NCI-H748 (cell line): ENCODE measurements at regions not wholly inside any gene's neighbourhood (a gene's known extent, or its start where the extent isn't known, plus 50 kb on each side); places are given as distances from the start of the nearest gene placed in this dataset.

Experiments
- DNase-seq: peaks from one replicate; lab custom pipeline; 2025; ENCODE audit not compliant: unreplicated experiment; lab: John Stamatoyannopoulos, UW

- no peak for DNase-seq
Observed at GRCh38 chr19:28520998-28521568, 691.9 kb downstream of the UQCRFS1 start.

- DNase-seq, result peak; percentile 31
Observed at GRCh38 chr19:28519952-28520861, 692.7 kb downstream of the UQCRFS1 start.

DNA sequence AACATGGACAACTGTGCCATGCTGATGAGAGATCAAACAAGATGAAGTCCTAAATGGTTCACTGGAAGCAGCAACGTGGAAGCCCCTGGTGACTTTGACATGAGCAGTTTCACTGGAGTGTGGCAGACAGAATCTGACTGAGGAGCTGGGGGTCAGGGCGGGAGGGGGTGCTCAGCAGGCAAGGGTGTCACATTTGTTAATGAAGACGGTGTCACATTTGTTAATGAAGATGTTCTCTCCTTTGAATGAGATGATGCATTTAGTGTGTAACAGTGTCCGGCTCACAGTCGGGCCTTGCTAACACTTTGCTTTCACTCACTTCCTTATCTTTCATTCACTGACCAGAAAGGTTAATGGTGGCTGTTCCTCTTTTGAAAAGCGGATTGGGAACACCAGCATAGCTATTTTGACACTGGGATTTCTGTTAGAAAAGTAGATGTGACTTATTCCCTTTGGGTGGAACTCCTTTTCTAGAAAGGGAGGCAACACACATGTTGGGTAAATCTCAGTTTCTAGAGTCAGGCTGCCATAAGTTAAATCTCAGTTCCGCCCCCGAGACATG, 693.7 kb downstream of the UQCRFS1 start:
- no peak for DNase-seq

GRCh38 chr19:28516415-28516872, 696.5 kb downstream of the UQCRFS1 start:
- no peak for DNase-seq

- no peak for DNase-seq
Observed at GRCh38 chr19:28514166-28514565, 698.8 kb downstream of the UQCRFS1 start.

DNA sequence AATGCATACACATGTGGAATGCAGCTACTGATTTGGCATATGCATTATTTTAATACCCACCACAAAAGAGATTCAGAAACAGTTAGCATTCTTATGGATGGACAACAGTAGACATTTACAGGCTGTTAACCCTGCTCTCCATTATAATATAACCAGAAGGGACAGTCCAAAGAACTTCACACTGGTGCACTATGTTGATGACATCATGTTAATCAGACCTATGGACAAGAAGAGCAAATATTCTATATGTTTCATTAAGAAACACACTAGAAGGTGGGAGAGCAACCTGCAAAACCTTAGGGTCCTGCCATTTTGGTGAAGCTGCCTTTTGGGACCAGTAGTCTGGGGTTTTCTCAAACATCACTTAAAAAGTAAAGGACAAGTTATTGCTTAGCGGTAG, 701.3 kb downstream of the UQCRFS1 start:
- no peak for DNase-seq

- DNase-seq, result no peak
Observed at GRCh38 chr19:28509079-28509895, 703.7 kb downstream of the UQCRFS1 start.

- DNase-seq, result no peak
Observed at GRCh38 chr19:28508666-28509065, 704.3 kb downstream of the UQCRFS1 start.

GRCh38 chr19:28505933-28506332, 707.0 kb downstream of the UQCRFS1 start:
- no peak for DNase-seq

DNA sequence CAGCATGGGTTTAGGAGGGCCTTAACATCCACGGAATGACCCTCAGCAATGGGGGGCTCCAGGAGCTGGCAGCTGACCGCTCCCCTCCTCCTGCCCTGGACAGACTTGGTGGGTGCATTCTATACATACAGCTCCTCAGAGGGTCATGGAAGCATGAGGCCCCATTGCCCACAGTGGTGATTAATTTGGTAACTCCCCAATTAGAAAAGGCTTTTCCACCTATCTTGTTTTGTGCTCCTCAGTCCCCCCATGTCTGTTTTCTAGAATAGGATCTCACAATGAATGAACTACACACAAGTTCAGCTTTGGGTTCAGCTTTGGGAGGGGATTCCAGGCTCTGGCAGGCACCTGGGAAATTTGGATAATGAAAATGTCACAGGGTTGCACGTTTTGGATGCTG, 707.8 kb downstream of the UQCRFS1 start:
- no peak for DNase-seq

DNA sequence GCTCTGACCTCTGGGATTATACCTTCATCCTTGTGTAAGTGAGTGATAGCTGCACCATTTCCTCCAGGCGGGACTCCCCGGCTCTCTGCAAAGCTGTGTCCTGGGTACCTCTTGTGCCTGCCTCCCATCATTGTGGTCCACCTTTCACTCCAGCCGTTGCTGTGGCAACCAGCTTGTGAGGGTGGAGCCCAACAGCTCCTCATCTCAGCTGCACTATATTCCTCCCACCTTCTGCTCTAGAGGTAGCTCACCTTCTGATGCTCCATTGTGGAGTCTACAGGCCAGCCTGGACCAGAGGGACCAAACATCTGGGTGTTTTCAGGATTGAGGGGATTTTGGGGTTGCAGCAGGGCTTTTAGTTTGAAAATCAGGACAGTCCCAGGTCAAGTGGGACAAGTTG, 708.2 kb downstream of the UQCRFS1 start:
- peak; percentile 9 for DNase-seq

GRCh38 chr19:28504139-28504538, 708.8 kb downstream of the UQCRFS1 start:
- no peak for DNase-seq

DNA sequence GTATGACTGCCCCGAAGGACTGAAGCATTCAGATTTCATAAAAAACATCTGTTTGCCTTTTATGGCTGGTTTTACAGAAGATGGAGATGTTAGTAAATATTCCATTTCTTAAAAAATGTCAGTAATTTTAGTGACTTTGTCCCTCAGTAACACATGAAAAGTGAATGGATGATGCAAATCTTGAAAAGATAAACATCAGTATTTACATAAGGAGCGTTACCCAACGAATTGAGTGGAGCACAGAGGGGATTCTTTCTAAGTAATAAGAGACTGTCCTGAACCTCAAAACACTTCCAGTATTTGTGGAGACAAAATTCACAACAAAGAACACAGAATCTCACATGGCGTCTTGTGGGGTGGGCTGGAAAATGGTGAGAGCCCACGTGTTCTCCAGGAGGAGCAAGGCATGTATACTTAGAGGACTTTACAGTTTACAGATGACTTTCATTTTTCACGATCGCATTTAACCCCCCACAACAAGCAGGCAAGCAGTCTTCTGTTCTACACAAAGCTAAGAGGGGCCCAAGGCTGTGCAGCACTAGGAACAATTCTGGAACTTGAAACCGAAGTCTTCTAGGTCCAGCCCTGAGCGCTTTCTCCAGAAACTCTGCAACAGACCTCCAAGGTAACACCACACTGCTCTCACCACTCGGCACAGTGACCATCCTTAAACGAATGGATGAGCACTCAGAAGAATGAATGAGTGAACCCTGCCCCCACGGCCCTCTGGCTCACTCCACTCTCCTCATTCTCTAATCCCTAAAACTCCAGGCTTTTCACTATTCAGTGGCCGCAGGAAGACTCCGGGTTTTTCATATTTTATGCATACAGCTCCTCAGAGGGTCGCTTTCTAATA, 709.8 kb downstream of the UQCRFS1 start:
- DNase-seq, result no peak

DNA sequence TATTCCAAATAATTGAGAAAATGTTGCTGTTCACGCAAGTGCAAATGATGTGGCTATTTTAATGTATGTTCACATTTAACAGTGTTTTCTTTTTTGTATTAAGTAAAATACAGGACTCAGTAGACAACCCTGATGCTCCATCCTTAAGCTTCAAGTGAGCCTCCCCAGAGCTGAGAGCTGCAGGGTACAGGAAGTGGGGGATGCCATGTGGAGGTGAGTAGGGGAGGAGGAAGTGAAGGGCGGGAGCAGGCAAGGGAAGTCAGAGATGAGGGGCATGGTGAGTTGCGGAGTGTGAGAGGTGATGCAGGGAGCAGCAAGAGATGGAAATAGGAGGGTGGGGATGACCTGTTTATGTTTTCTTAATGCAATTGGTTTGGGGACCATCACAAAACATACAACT, 711.0 kb downstream of the UQCRFS1 start:
- DNase-seq, result no peak

DNA sequence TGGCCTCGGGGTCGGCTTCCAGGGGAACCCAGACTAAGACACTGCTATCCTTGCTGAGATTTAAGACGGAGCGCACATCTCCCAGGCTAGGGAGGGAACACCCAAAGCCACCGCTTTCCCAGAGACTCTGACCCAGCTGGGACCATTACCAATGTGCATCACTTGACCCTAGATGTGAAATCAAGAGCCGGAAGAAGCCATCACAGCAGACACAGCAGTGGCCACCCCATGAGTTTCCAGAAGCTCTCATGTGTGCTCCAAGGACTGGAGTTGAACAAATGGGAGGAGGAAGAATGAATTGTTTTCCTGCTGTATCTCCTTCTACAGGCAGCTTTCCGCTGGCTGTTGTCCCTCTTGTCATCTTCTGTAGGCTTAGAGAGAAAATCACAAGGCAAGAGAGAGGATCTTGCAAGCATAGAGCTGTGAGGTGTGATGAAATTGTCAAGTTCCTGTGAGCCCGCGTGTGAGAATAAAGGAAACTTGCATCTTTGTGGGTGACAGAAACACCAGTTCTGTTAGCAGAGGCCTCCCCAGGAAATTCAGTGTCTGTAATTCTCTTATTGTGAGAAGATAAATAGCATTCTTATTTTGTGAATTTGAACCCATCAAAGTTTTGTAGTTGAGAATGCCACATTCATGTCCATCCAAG, 711.8 kb downstream of the UQCRFS1 start:
- no peak for DNase-seq

DNA sequence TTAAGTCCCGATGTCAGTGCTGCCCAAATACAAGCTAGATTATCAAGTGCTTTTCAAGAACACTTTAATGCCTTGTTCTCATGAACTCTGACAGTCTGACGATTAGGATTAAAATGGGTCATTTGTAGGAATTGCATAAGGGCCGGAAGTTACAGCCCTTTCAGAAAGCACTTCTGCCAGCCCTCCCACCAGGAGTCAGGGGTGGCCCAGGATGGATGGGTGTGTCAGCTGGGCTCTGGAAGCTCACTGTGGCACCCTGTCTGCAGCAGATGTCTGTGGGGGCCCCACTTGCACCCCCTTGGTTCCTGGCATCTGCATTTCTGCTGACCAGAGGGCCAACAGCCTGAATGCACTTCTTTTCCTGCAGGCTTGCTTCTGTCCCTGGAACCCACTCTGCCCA, 712.7 kb downstream of the UQCRFS1 start:
- no peak for DNase-seq

DNA sequence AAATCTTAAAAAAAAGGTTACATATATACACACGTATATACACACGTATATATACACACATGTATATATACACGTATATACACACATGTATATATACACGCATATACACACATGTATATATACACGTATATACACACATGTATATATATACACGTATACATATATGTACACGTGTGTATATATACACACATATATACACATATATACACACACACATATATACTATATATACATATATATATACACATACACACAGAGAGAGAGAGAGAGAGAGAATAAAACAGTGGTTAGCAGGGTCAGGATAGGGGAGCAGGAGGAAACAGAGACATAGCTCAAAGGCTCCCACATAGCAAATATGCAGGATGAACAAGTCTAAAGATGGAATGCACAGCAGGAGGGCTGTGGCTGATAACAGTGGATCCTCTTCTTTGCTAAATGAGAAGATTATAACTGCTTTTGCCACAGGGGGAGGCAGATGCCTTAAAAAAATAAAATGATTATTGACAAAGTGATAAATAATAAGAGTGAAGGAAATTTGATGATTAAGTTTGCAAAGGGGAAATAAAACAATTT, 714.5 kb downstream of the UQCRFS1 start:
- no peak for DNase-seq

- no peak for DNase-seq
Observed at GRCh38 chr19:28497887-28498286, 715.1 kb downstream of the UQCRFS1 start.

GRCh38 chr19:28497137-28497536, 715.8 kb downstream of the UQCRFS1 start:
- no peak for DNase-seq

- no peak for DNase-seq
Observed at GRCh38 chr19:28495046-28495445, 717.9 kb downstream of the UQCRFS1 start.
